ENCODE measurements at regions not wholly inside any gene's neighbourhood (a gene's known extent, or its start where the extent isn't known, plus 50 kb on each side); places are given as distances from the start of the nearest gene placed in this dataset.

DNA sequence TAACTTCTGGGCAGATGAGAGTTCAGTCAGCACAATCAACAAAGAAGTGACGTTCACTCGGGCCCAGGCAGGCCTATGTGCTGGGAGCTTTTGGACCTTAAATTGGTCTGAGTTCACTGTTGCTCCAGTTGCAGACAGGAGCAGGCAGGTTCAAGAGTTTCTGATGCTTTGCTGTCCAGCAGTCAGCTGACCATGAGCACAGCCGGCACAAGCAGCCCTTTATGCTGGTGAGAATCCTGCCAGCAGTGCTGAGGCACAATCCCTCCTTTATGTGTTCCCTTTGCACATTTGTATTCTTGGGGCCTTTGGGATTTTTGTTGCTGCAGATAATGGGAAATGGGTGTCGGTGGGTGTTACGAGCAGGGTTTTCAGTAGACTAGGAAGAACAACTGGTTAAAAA, 81.2 kb upstream of the GOLGA8J start:
- Histone ChIP-seq H2BK20ac (ENCODE audit: low read length) (no peak overlapping the region), H3K4me2 (ENCODE audit: insufficient read depth in 1 of 2, low read depth in 2 of 2, low read length in 2 of 2) (no peak overlapping the region), H3K4me1 (replicated peaks in 1 of 4; ENCODE audit: control insufficient read depth in 3 of 4, insufficient read depth in 4 of 4, low read length in 3 of 4) (no peaks in the 10 kb centered on the region), H2AK5ac (ENCODE audit: low read depth, low read length) (no peak overlapping the region), H3K4ac (replicated peaks; ENCODE audit: insufficient read length, low read depth, low read length) (no peak overlapping the region), H2BK15ac (ENCODE audit: low read length) (no peak overlapping the region), H4K8ac (ENCODE audit: extremely low read depth, insufficient read depth, low read length) (no peak overlapping the region), H3K4me3 (ENCODE audit: extremely low read depth in 1 of 4, insufficient read depth in 2 of 4, low read depth in 3 of 4, low read length in 4 of 4) (no peak overlapping the region), H3K14ac (ENCODE audit: insufficient read length) (no peak overlapping the region), H2AFZ (ENCODE audit: low read length) (no peak overlapping the region), H3K27me3 (replicated peaks in 1 of 4; ENCODE audit: control insufficient read depth in 3 of 4, extremely low read depth in 1 of 4, insufficient read depth in 3 of 4, low read length in 3 of 4) (no peaks in the 10 kb centered on the region), H4K20me1 (replicated peaks in 1 of 2; ENCODE audit: control insufficient read depth in 1 of 2, insufficient read depth in 2 of 2, low read length in 2 of 2) (no peaks in the 10 kb centered on the region), H3K18ac (ENCODE audit: extremely low read depth, low read length) (no peak overlapping the region), H4K91ac (replicated peaks; ENCODE audit: insufficient read length, low read length) (no peak overlapping the region), H3K23ac (ENCODE audit: insufficient read length) (no peak overlapping the region), H3K56ac (replicated peaks; ENCODE audit: insufficient read length, low read depth, low read length) (no peak overlapping the region), H3K27ac (ENCODE audit: low read depth, low read length) (no peak overlapping the region), H2BK120ac (replicated peaks; ENCODE audit: low read depth, low read length) (no peak overlapping the region), H3K36me3 (ENCODE audit: control insufficient read depth in 2 of 4, insufficient read depth in 4 of 4, low read length in 3 of 4) (no peaks in the 10 kb centered on the region), H3K9ac (replicated peaks in 1 of 4; ENCODE audit: extremely low read depth in 1 of 4, low read depth in 3 of 4, low read length in 3 of 4) (no peak overlapping the region), H4K5ac (ENCODE audit: insufficient read length, low read depth, low read length) (no peak overlapping the region), H2BK12ac (ENCODE audit: low read depth, low read length) (no peak overlapping the region), H3K23me2 (ENCODE audit: low read depth, low read length) (no peaks in the 10 kb centered on the region), H3K79me1 (ENCODE audit: low read depth, low read length) (no peaks in the 10 kb centered on the region), H3K79me2 (ENCODE audit: control insufficient read depth in 1 of 2, insufficient read depth in 2 of 2, low read length in 2 of 2) (no peaks in the 10 kb centered on the region), H3K9me3 (ENCODE audit: insufficient read depth in 2 of 2, low read depth in 1 of 2, low read length in 1 of 2) (no peaks in the 10 kb centered on the region), H2BK5ac (ENCODE audit: low read depth, low read length) (no peak overlapping the region)
- WGBS, 2 experiments (ENCODE audit: extremely low coverage in 1 of 2, insufficient coverage in 1 of 2, insufficient read length in 1 of 2, insufficient replicate concordance in 2 of 2, low coverage in 1 of 2, low lambda C conversion rate in 2 of 2, missing lambda C conversion rate in 1 of 2), result 90% methylated on average over 5 of the region's 5 CpGs; no CpG with 5 or more reads in 1 of the 2 experiments
- FAIRE-seq (no peak), DNase-seq (ENCODE audit: low read depth in 1 of 2, low spot score in 2 of 2) (no peak)
- ChIA-PET POLR2A (ENCODE audit: partially characterized antibody) (no interaction called here), CTCF (ENCODE audit: partially characterized antibody) (interaction anchor here (0.6 kb wide), 1 partner anchor 76 kb away, joined by 4 read pairs; no protein-coding TSS in a partner anchor)
- TF ChIP-seq CREB1 (IDR thresholded peaks at IDR 0.05) (no peak), TEAD4 (IDR thresholded peaks at IDR 0.05; ENCODE audit: low read depth, low read length) (no peak), SP2 (IDR thresholded peaks at IDR 0.05; ENCODE audit: low read length) (no peak), TBP (IDR thresholded peaks at IDR 0.05; ENCODE audit: low read depth, low read length) (no peak), TAF1 (IDR thresholded peaks at IDR 0.05; ENCODE audit: low read depth, low read length) (no peak), KDM1A (IDR thresholded peaks at IDR 0.05; ENCODE audit: borderline replicate concordance, low read length) (no peak), FOSL1 (IDR thresholded peaks at IDR 0.05; ENCODE audit: insufficient read depth, low read depth, low read length) (no peak), SIX5 (IDR thresholded peaks at IDR 0.05; ENCODE audit: low read depth, low read length) (no peak), SUZ12 (IDR thresholded peaks at IDR 0.05; ENCODE audit: low read length) (no peak), GABPA (IDR thresholded peaks at IDR 0.05; ENCODE audit: borderline replicate concordance, insufficient read depth, low read length) (no peak)
- TF ChIP-seq, protein P1, sequence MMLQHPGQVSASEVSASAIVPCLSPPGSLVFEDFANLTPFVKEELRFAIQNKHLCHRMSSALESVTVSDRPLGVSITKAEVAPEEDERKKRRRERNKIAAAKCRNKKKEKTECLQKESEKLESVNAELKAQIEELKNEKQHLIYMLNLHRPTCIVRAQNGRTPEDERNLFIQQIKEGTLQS (IDR thresholded peaks at IDR 0.05; ENCODE audit: insufficient read depth, low read depth, low read length), result no peak
